Skin of body (tissue), 1 donor: ENCODE measurements at regions not wholly inside any gene's neighbourhood (a gene's known extent, or its start where the extent isn't known, plus 50 kb on each side); places are given as distances from the start of the nearest gene placed in this dataset.
"Not testable (repeated sequence)": the region's sequence is repeated elsewhere in the genome, so short reads cannot be mapped to it uniquely, and the experiment has no call there.

ENCODE experiments used
- DNase-seq: peaks from one replicate; lab custom pipeline; 2025; lab: John Stamatoyannopoulos, UW

GRCh38 chr11:38038777-38039176 lies 1440.7 kb upstream of the RAG2 start:
- DNase-seq, result no peak

GRCh38 chr11:38019072-38019775 lies 1421.2 kb upstream of the RAG2 start:
- no peak for DNase-seq

- DNase-seq, result no peak
Measured at GRCh38 chr11:38014405-38014804, 1416.4 kb upstream of the RAG2 start.

GRCh38 chr11:38013157-38013556 lies 1415.1 kb upstream of the RAG2 start:
- DNase-seq, result no peak

- DNase-seq, result no peak
Measured at GRCh38 chr11:38011496-38011895, 1413.5 kb upstream of the RAG2 start.

GRCh38 chr11:38009932-38010331 lies 1411.9 kb upstream of the RAG2 start:
- no peak for DNase-seq

GRCh38 chr11:38006466-38006865 lies 1408.4 kb upstream of the RAG2 start:
- no peak for DNase-seq

- DNase-seq, result peak; percentile 19
Measured at GRCh38 chr11:38005597-38005996, 1407.6 kb upstream of the RAG2 start.

- no peak for DNase-seq
Measured at GRCh38 chr11:37999171-37999570, 1401.1 kb upstream of the RAG2 start.

- no peak for DNase-seq
Measured at GRCh38 chr11:37995886-37996285, 1397.8 kb upstream of the RAG2 start.

GRCh38 chr11:37988031-37988430 lies 1390.0 kb upstream of the RAG2 start:
- peak; percentile 83 for DNase-seq

- no peak for DNase-seq
Measured at GRCh38 chr11:37984991-37985390, 1387.0 kb upstream of the RAG2 start.

GRCh38 chr11:37978647-37979046 lies 1380.6 kb upstream of the RAG2 start:
- DNase-seq, result peak; percentile 25

GRCh38 chr11:37973941-37974340 lies 1375.9 kb upstream of the RAG2 start:
- no peak for DNase-seq

- no peak for DNase-seq
Measured at GRCh38 chr11:37972691-37973090, 1374.7 kb upstream of the RAG2 start.

GRCh38 chr11:37969336-37969735 lies 1371.3 kb upstream of the RAG2 start:
- not testable (repeated sequence) for DNase-seq

- DNase-seq, result no peak
Measured at GRCh38 chr11:37968148-37968547, 1370.1 kb upstream of the RAG2 start.

- no peak for DNase-seq
Measured at GRCh38 chr11:37967635-37968034, 1369.6 kb upstream of the RAG2 start.

- no peak for DNase-seq
Measured at GRCh38 chr11:37963440-37963839, 1365.4 kb upstream of the RAG2 start.

GRCh38 chr11:37957717-37958116 lies 1359.7 kb upstream of the RAG2 start:
- no peak for DNase-seq

GRCh38 chr11:37951996-37952395 lies 1354.0 kb upstream of the RAG2 start:
- peak; percentile 22 for DNase-seq

- DNase-seq, result no peak
Measured at GRCh38 chr11:37948258-37948657, 1350.2 kb upstream of the RAG2 start.

GRCh38 chr11:37947821-37948220 lies 1349.8 kb upstream of the RAG2 start:
- DNase-seq, result no peak
